ENCODE measurements at regions not wholly inside any gene's neighbourhood (a gene's known extent, or its start where the extent isn't known, plus 50 kb on each side); places are given as distances from the start of the nearest gene placed in this dataset.
"Not testable (repeated sequence)": the region's sequence is repeated elsewhere in the genome, so short reads cannot be mapped to it uniquely, and the experiment has no call there.

GRCh38 chrX:104376937-104377336 is 122.2 kb upstream of the ESX1 start:
- DNase-seq, result no peak

DNA sequence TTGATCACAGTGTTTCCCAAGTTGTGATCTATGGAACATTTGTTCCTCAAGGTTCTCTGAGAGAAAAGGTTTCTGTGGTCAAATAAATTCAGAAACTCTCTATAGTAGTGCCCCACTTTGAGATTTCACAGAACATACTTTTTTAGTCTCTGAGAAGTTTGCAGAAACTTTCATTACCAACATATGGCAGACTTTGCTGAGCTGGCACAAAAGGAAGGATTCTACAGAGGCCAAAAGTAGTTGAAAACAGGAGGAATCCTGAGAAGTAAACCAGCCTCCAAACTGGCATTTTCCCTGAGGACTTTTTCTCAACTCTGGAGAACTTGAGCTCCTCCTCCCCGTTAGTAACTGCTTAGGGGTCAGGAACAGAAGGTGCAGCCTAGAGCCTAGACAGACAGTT is 117.8 kb upstream of the ESX1 start:
- no peak for DNase-seq

DNA sequence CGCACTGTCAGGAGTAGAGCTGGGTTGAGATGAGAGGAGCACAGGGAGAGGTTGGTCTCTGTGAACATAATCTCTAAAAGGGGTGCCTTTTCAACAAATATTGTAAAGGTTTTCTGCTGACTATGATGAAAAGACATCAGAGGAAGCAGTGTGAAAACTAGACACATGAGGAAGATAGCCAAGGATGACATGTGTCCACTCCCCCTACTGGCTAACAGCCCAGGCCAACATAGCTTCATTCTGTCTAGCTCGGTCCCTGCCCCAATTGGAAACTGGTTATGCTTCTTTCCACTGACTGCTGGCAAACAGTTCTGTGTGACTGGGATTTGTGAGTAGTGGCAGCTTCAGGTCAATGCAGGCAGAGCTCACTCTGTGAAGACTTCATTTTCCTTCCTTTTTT is 115.4 kb upstream of the ESX1 start:
- DNase-seq, result no peak

DNA sequence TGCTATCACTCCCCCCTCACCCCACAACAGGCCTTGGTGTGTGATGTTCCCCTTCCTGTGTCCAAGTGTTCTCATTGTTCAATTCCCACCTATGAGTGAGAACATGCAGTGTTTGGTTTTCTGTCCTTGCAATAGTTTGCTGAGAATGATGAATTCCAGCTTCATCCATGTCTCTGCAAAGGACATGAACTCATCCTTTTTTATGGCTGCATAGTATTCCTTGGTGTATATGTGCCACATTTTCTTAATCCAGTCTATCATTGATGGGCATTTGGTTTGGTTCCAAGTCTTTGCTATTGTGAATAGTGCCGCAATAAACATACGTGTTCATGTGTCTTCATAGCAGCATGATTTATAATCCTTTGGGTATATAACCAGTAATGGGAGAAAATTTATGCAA is 106.0 kb upstream of the ESX1 start:
- DNase-seq, result not testable (repeated sequence)

- DNase-seq, result no peak
These were observed 104.4 kb upstream of the ESX1 start for GRCh38 chrX:104359124-104359523.

GRCh38 chrX:104351173-104351769 is 96.5 kb upstream of the ESX1 start:
- no peak for DNase-seq

GRCh38 chrX:104347860-104348259 is 93.1 kb upstream of the ESX1 start:
- no peak for DNase-seq

GRCh38 chrX:104343428-104344129 is 88.8 kb upstream of the ESX1 start:
- no peak for DNase-seq

DNA sequence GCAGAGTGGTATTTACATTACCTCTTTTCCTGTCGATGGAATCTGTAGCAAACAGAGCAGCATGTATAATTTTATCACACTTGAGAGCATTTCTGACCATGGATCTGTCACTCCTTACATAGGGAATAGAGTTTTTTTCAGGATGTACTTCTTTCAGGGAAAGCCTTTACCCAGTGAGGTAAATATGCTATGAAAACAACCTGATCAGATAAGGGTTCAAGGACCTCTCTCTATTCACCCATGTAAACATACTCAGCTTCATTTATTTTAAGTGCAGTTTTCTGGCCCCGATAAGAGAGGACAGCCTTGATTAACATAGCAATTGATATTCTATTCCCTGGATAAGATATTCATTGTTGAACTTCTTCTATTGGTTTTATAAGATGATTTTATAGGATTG is 87.3 kb upstream of the ESX1 start:
- no peak for DNase-seq

DNA sequence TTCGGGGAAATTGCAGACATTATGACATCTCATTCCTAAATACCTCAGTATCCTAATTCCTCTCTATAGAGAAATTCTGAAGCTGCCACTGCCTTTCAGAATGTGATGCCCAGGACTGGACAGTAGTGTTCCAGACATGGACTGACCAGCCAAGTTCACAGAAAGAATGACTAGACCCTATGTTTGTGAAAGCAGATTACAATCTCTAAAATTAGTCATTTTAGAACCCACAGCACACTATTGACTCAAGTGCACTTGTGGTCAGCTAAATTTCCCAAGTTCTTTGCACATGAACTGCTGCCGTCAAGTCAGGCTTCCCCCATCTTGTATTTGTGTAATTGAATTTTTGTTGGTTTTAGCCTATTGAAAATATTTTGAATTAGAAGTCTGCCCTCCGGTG is 81.0 kb upstream of the ESX1 start:
- DNase-seq, result no peak

- DNase-seq, result no peak
These were observed 80.2 kb upstream of the ESX1 start for GRCh38 chrX:104334971-104335370.

GRCh38 chrX:104330966-104331365 is 76.2 kb upstream of the ESX1 start:
- no peak for DNase-seq

DNA sequence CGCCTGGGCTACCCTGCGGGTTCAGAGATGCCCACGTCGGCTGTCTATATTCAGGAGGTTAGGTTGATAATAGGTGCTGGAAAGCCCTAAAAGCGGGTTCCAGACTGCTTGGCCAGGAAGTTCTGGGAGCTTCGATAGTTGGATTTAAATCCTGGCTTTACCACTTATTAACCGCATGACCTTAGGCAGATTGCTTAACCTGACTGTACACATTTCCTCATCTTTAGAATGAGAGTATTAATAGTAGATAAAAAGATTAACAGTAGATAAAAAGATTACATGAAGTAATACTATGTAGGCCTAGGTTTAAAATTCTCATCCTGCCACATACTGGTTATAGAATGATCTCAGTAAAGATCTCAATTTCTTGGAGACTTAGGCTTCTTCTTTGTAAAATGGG is 75.0 kb upstream of the ESX1 start:
- DNase-seq, result no peak

DNA sequence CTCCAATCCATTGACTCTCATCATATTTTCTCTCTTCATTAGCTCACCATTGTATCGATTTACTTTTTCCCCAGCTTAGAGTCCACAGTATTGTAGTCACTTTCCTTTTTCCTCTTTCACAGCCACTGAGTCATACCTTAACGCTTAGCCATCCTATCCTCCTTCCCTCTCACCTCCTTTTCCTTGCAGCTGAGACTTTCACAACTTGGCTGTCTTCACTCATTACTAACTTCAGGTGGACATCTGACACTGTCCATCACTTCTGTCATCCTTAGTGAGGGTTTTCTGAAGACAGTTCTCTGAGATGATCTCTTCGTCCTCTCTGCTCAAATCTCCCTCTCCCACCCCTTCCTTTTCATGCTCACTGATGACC is 70.5 kb upstream of the ESX1 start:
- no peak for DNase-seq

- no peak for DNase-seq
These were observed 69.9 kb upstream of the ESX1 start for GRCh38 chrX:104324461-104325212.

DNA sequence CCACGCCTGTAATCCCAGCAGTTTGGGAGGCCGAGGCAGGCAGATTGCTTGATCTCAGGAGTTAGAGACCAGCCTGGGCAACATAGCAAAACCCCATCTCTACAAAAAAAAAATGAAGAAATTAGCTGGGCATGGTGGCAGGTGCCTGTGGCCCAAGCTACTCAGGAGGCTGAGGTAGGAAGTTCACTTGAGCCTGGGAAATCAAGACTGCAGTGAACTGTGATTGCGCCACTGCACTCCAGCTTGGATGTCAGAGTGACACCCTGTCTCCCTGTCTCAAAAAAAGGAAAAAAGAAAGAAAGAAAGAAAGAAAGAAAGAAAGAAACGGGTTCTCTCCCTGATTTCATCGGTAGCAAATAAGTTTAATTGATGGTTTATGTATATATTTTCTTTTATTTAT is 64.6 kb upstream of the ESX1 start:
- no peak for DNase-seq

DNA sequence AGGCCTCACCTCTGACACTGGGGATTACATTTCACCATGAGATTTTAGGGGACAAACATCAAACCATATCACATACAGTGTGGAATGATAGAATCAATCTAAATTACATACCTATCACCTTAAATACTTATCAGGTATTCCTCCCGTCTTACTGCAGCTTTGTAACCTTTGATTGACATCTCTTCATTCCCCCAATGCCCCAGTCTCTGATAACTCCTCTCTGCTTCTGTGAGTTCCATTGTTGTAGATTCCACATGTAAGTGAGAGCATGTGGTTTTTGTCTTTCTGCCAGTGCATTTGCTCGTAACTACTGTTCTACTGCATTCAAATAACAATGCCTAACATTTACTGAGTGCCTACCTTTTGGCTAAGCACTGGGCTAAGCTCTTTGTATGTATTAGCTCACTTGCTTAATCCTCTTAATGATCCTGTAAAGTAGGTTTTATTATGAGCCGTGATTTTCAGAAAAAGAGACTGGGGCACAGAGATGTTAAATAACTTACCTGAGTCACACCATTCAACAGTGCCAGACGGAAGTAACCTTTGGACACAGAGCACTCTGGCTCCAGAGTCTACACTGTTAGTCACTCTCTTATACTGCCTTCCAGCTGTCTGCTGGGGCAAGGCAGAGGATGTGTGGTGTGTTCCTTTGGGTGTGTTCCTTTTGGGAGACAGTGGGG is 63.7 kb upstream of the ESX1 start:
- DNase-seq, result no peak

GRCh38 chrX:104316739-104317138 is 62.0 kb upstream of the ESX1 start:
- DNase-seq, result no peak

DNA sequence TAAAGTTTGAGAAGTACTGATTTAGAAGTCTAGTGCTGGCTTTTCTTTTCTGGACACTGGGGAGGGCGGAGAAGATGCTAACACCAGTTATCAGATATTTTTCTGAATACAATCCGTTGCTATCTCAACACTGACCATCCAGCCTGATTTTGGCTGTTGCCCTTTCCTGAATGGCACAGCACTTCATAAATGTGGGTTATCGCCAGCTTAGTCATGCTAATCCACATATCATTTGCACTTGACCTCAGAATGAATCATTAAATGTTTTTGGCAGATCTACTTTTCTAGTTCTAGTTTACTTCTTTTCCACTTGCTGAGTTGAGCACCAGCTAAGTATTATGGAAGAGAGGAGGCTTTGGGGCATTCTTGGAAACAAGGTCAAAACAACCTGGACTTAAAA is 60.8 kb upstream of the ESX1 start:
- no peak for DNase-seq

GRCh38 chrX:104310657-104311254 is 56.0 kb upstream of the ESX1 start:
- DNase-seq, result no peak

DNA sequence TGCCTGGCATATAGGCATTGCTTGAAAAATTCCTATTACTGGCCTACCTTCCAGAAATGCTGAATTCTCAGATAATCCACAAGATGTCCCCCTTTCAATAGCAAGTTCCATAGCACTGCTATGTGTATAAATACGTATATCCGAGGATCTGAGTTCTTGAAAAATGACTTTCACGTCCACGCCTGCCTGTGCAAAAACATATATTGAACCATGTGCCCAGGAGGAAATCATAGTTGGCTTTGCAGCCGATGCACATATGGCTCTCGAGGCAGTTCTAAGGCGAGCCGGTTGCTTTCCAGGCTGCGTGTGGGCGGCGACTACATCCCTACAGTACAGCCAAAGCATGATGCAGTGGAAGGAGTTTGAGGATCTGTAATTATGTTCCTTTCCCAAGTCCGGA is 55.4 kb upstream of the ESX1 start:
- peak; percentile 1 for DNase-seq

- no peak for DNase-seq
These were observed 54.4 kb upstream of the ESX1 start for GRCh38 chrX:104309169-104309568.

DNA sequence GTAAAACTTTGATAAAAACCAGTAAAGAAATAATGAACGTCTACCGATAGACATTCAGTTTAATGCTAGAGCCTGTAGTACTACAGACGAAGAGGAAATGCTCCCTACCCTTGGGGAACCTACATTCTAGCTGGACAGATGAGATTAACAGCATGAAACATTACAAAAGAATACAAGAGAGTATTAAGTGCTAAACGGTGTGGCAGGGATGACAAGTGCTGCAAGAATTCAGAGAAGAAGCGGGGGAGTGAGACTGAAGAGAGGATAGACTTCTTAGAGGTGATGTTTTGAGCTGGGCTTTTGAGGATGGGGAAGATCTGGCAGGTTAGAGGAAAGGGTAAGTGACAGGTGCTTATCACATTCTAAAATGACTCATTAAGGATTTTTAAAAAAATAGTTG is 52.6 kb upstream of the ESX1 start:
- no peak for DNase-seq

Measured in midbrain (tissue), 1 donor.